K562 (cell line): ENCODE measurements at regions not wholly inside any gene's neighbourhood (a gene's known extent, or its start where the extent isn't known, plus 50 kb on each side); places are given as distances from the start of the nearest gene placed in this dataset.

Source experiments
- MEF2A ChIP-seq: IDR thresholded peaks from 2 replicates; pipeline ENCODE4 v1.6.1; 2011; ENCODE audit warnings: low read depth, mild to moderate bottlenecking, low read length, moderate library complexity; ENCODE audit not compliant: control insufficient read depth
- ZNF232 ChIP-seq: sonication (generic); formaldehyde crosslinking; IDR thresholded peaks from 2 replicates; pipeline ENCODE4 v1.8.0; 2022; ENCODE audit warnings: mild to moderate bottlenecking, missing genetic modification reagents

- no peak for TF ChIP-seq ZNF232 (CRISPR knock-in tag)
- no peak for TF ChIP-seq MEF2A
These were observed 344.7 kb upstream of the SYT4 start for GRCh38 chr18:43622024-43622423.
